HUDEP-2 (cell line): ENCODE measurements at regions not wholly inside any gene's neighbourhood (a gene's known extent, or its start where the extent isn't known, plus 50 kb on each side); places are given as distances from the start of the nearest gene placed in this dataset.

Experiments
- DNase-seq, 76 experiments: peaks; one replicate each; lab custom pipeline; 2025; ENCODE audit not compliant: unreplicated experiment in 76 of 76; lab: John Stamatoyannopoulos, UW

- no peak for DNase-seq
Measured at GRCh38 chr11:15859411-15859810, 496.9 kb downstream of the SOX6 start.

GRCh38 chr11:15861256-15861655, 495.1 kb downstream of the SOX6 start:
- no peak for DNase-seq

- no peak for DNase-seq
Measured at GRCh38 chr11:15863411-15863810, 492.9 kb downstream of the SOX6 start.

GRCh38 chr11:15864026-15864805, 492.1 kb downstream of the SOX6 start:
- DNase-seq = no peak

- DNase-seq = no peak
Measured at GRCh38 chr11:15865212-15865987, 490.9 kb downstream of the SOX6 start.

- DNase-seq = no peak
Measured at GRCh38 chr11:15867871-15868270, 488.5 kb downstream of the SOX6 start.

GRCh38 chr11:15870911-15871310, 485.4 kb downstream of the SOX6 start:
- DNase-seq = no peak

GRCh38 chr11:15871904-15872626, 484.3 kb downstream of the SOX6 start:
- DNase-seq = no peak

- DNase-seq = no peak
Measured at GRCh38 chr11:15873501-15873900, 482.8 kb downstream of the SOX6 start.

GRCh38 chr11:15874704-15875103, 481.6 kb downstream of the SOX6 start:
- DNase-seq = no peak

GRCh38 chr11:15875393-15875792, 481.0 kb downstream of the SOX6 start:
- DNase-seq = no peak

GRCh38 chr11:15875943-15876342, 480.4 kb downstream of the SOX6 start:
- DNase-seq = no peak

- DNase-seq = no peak
Measured at GRCh38 chr11:15878756-15879155, 477.6 kb downstream of the SOX6 start.

- DNase-seq = no peak
Measured at GRCh38 chr11:15880291-15880690, 476.1 kb downstream of the SOX6 start.

GRCh38 chr11:15882876-15883454, 473.4 kb downstream of the SOX6 start:
- DNase-seq = no peak

- no peak for DNase-seq
Measured at GRCh38 chr11:15883455-15883920, 472.9 kb downstream of the SOX6 start.

GRCh38 chr11:15884141-15884540, 472.2 kb downstream of the SOX6 start:
- no peak for DNase-seq

- DNase-seq = no peak
Measured at GRCh38 chr11:15884777-15885540, 471.4 kb downstream of the SOX6 start.

- DNase-seq = no peak
Measured at GRCh38 chr11:15885854-15886253, 470.5 kb downstream of the SOX6 start.

GRCh38 chr11:15886299-15886698, 470.0 kb downstream of the SOX6 start:
- DNase-seq = no peak
